Liver (tissue), 8 donors: ENCODE measurements at regions not wholly inside any gene's neighbourhood (a gene's known extent, or its start where the extent isn't known, plus 50 kb on each side); places are given as distances from the start of the nearest gene placed in this dataset.

Experiments
- DNase-seq: peaks from one replicate; pipeline ENCODE4 v3.0.0-alpha.2; 2017; ENCODE audit warnings: low spot score
- H3K27ac ChIP-seq, 2 donors: one replicate each; pipeline ENCODE4 v1.7.0; 2013; ENCODE audit warnings: inconsistent platforms in 2 of 2, low read length in 2 of 2, control low read depth in 1 of 2, low read depth in 1 of 2, mild to moderate bottlenecking in 1 of 2
- H3K27me3 ChIP-seq, 4 donors: one replicate each; pipeline versions ENCODE4 v1.6.1 to v1.7.0; 2013; ENCODE audit warnings: low read length in 3 of 4, inconsistent platforms in 1 of 4, mild to moderate bottlenecking in 1 of 4, moderate library complexity in 1 of 4; ENCODE audit not compliant: control insufficient read depth in 4 of 4, insufficient read depth in 4 of 4
- H3K36me3 ChIP-seq, 4 donors: one replicate each; pipeline versions ENCODE4 v1.6.1 to v1.7.0; 2013; ENCODE audit warnings: low read length in 3 of 4, mild to moderate bottlenecking in 3 of 4, low read depth in 1 of 4, moderate library complexity in 1 of 4; ENCODE audit not compliant: control insufficient read depth in 4 of 4, insufficient read depth in 3 of 4
- H3K4me1 ChIP-seq, 4 donors: one replicate each; pipeline versions ENCODE4 v1.6.1 to v1.7.0; 2013; ENCODE audit warnings: low read length in 3 of 4, mild to moderate bottlenecking in 3 of 4, moderate library complexity in 1 of 4; ENCODE audit not compliant: control insufficient read depth in 4 of 4, insufficient read depth in 4 of 4
- H3K4me3 ChIP-seq, 3 donors: one replicate each; pipeline versions ENCODE4 v1.6.1 to v1.7.0; 2013; ENCODE audit warnings: low read length in 3 of 3, control low read depth in 1 of 3, low read depth in 1 of 3, mild to moderate bottlenecking in 1 of 3
- H3K9ac ChIP-seq, 2 donors: one replicate each; pipeline ENCODE4 v1.7.0; 2013; ENCODE audit warnings: low read length in 2 of 2, mild to moderate bottlenecking in 2 of 2, moderate library complexity in 2 of 2, control low read depth in 1 of 2, low read depth in 1 of 2
- H3K9me3 ChIP-seq, 4 donors: one replicate each; pipeline versions ENCODE4 v1.6.1 to v1.7.0; 2013; ENCODE audit warnings: low read length in 3 of 4; ENCODE audit not compliant: control insufficient read depth in 4 of 4
- EGR1 ChIP-seq, 2 donors: IDR thresholded peaks; 2 replicates each; pipeline ENCODE4 v1.6.1; 2016 to 2018; ENCODE audit warnings: antibody characterized with exemption in 2 of 2, low read depth in 2 of 2
- FOXA1 ChIP-seq: IDR thresholded peaks from 2 replicates; pipeline ENCODE4 v1.6.1; 2016; ENCODE audit warnings: antibody characterized with exemption
- FOXA2 ChIP-seq: IDR thresholded peaks from 2 replicates; pipeline ENCODE4 v1.6.1; 2016; ENCODE audit warnings: antibody characterized with exemption
- GABPA ChIP-seq, 2 donors: IDR thresholded peaks in 1 of 2; conservative IDR thresholded peaks in 1 of 2; 2 replicates each; pipeline ENCODE4 v1.6.1; 2016; ENCODE audit warnings: antibody characterized with exemption in 2 of 2, mild to moderate bottlenecking in 1 of 2, moderate library complexity in 1 of 2
- JUND ChIP-seq, 2 donors: IDR thresholded peaks; 2 replicates each; pipeline ENCODE4 v1.6.1; 2016; ENCODE audit warnings: antibody characterized with exemption in 2 of 2
- RAD21 ChIP-seq, 2 donors: IDR thresholded peaks; 2 replicates each; pipeline ENCODE4 v1.6.1; 2016; ENCODE audit warnings: antibody characterized with exemption in 2 of 2, mild to moderate bottlenecking in 2 of 2
- RXRA ChIP-seq, 2 donors: IDR thresholded peaks; 2 replicates each; pipeline ENCODE4 v1.6.1; 2017 to 2018; ENCODE audit warnings: antibody characterized with exemption in 2 of 2, mild to moderate bottlenecking in 1 of 2
- SP1 ChIP-seq: IDR thresholded peaks from 2 replicates; pipeline ENCODE4 v1.6.1; 2018; ENCODE audit warnings: antibody characterized with exemption, mild to moderate bottlenecking
- TAF1 ChIP-seq: conservative IDR thresholded peaks from 2 replicates; pipeline ENCODE4 v1.6.1; 2016; ENCODE audit warnings: antibody characterized with exemption, mild to moderate bottlenecking
- YY1 ChIP-seq: IDR thresholded peaks from 2 replicates; pipeline ENCODE4 v1.6.1; 2016; ENCODE audit warnings: antibody characterized with exemption, mild to moderate bottlenecking
- WGBS: extraction: QIAGEN DNeasy Blood & Tissue Kit; methylation state at CpG from one replicate; pipeline ENCODE4 v1.1.7; 2013; 5-methylcytosine and 5-hydroxymethylcytosine counted together
- TF ChIP-seq, protein P1 (sequence below): fragments of 150-350 bp; IDR thresholded peaks from 2 replicates; pipeline ENCODE4 v1.5.1; 2017; ENCODE audit warnings: improper control_type of control experiment, low read depth, low read length; ENCODE audit not compliant: missing input control
- TF ChIP-seq, protein P2 (sequence below): IDR thresholded peaks from 2 replicates; pipeline ENCODE4 v1.6.1; 2016; ENCODE audit warnings: antibody characterized with exemption
- TF ChIP-seq, protein P3 (sequence below): IDR thresholded peaks from 2 replicates; pipeline ENCODE4 v1.6.1; 2016; ENCODE audit warnings: antibody characterized with exemption
- TF ChIP-seq, protein P4 (sequence below): IDR thresholded peaks from 2 replicates; pipeline ENCODE4 v1.6.1; 2016; ENCODE audit warnings: antibody characterized with exemption, mild to moderate bottlenecking
- TF ChIP-seq, protein P5 (sequence below): IDR thresholded peaks from 2 replicates; pipeline ENCODE4 v1.6.1; 2016; ENCODE audit warnings: antibody characterized with exemption
- donor health status: healthy.
- donor health status: healthy.
- donor health status: healthy.
- donor health status: healthy.
- donor health status: healthy.

DNA sequence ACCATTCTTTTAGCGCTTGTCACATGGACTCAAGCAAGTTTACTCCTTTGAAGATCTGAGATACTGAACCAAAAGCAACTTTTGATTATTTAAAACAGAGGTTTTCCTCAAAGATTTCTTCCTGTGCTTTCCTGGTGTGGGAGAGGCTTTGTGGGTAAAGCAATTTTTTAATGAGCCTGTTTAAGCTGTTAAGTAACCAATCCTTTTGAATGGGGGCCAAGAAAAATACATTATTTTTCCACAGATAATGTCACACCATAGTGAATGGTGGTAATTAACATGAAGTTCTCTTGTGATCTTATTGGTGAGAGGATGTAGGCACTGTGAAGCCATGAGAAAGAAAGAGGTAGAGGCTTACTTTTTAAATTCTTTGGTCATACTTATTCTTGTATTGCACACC lies 55.8 kb upstream of the OBI1 start:
- TF ChIP-seq GABPA (IDR thresholded peaks at IDR 0.05 in 1 of 2, conservative IDR thresholded peaks at IDR 0.05 in 1 of 2) (no peak), SP1 (no peak), FOXA2 (no peak), RXRA (IDR thresholded peaks at IDR 0.05) (no peak), YY1 (no peak), JUND (IDR thresholded peaks at IDR 0.05) (no peak), RAD21 (IDR thresholded peaks at IDR 0.05) (no peak), EGR1 (IDR thresholded peaks at IDR 0.05; ENCODE audit: low read depth in 2 of 2) (no peak), FOXA1 (no peak)
- TF ChIP-seq, protein P1, sequence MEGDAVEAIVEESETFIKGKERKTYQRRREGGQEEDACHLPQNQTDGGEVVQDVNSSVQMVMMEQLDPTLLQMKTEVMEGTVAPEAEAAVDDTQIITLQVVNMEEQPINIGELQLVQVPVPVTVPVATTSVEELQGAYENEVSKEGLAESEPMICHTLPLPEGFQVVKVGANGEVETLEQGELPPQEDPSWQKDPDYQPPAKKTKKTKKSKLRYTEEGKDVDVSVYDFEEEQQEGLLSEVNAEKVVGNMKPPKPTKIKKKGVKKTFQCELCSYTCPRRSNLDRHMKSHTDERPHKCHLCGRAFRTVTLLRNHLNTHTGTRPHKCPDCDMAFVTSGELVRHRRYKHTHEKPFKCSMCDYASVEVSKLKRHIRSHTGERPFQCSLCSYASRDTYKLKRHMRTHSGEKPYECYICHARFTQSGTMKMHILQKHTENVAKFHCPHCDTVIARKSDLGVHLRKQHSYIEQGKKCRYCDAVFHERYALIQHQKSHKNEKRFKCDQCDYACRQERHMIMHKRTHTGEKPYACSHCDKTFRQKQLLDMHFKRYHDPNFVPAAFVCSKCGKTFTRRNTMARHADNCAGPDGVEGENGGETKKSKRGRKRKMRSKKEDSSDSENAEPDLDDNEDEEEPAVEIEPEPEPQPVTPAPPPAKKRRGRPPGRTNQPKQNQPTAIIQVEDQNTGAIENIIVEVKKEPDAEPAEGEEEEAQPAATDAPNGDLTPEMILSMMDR = no peak
- TF ChIP-seq, protein P2, sequence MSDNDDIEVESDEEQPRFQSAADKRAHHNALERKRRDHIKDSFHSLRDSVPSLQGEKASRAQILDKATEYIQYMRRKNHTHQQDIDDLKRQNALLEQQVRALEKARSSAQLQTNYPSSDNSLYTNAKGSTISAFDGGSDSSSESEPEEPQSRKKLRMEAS = no peak
- TF ChIP-seq, protein P3, sequence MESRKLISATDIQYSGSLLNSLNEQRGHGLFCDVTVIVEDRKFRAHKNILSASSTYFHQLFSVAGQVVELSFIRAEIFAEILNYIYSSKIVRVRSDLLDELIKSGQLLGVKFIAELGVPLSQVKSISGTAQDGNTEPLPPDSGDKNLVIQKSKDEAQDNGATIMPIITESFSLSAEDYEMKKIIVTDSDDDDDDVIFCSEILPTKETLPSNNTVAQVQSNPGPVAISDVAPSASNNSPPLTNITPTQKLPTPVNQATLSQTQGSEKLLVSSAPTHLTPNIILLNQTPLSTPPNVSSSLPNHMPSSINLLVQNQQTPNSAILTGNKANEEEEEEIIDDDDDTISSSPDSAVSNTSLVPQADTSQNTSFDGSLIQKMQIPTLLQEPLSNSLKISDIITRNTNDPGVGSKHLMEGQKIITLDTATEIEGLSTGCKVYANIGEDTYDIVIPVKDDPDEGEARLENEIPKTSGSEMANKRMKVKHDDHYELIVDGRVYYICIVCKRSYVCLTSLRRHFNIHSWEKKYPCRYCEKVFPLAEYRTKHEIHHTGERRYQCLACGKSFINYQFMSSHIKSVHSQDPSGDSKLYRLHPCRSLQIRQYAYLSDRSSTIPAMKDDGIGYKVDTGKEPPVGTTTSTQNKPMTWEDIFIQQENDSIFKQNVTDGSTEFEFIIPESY = no peak
- TF ChIP-seq, protein P4, sequence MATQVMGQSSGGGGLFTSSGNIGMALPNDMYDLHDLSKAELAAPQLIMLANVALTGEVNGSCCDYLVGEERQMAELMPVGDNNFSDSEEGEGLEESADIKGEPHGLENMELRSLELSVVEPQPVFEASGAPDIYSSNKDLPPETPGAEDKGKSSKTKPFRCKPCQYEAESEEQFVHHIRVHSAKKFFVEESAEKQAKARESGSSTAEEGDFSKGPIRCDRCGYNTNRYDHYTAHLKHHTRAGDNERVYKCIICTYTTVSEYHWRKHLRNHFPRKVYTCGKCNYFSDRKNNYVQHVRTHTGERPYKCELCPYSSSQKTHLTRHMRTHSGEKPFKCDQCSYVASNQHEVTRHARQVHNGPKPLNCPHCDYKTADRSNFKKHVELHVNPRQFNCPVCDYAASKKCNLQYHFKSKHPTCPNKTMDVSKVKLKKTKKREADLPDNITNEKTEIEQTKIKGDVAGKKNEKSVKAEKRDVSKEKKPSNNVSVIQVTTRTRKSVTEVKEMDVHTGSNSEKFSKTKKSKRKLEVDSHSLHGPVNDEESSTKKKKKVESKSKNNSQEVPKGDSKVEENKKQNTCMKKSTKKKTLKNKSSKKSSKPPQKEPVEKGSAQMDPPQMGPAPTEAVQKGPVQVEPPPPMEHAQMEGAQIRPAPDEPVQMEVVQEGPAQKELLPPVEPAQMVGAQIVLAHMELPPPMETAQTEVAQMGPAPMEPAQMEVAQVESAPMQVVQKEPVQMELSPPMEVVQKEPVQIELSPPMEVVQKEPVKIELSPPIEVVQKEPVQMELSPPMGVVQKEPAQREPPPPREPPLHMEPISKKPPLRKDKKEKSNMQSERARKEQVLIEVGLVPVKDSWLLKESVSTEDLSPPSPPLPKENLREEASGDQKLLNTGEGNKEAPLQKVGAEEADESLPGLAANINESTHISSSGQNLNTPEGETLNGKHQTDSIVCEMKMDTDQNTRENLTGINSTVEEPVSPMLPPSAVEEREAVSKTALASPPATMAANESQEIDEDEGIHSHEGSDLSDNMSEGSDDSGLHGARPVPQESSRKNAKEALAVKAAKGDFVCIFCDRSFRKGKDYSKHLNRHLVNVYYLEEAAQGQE = no peak
- Histone ChIP-seq H3K9me3 (no peaks in the 10 kb centered on the region), H3K36me3 (no peaks in the 10 kb centered on the region), H3K4me1 (no peaks in the 10 kb centered on the region), H3K4me3 (no peak overlapping the region), H3K27ac (no peak overlapping the region), H3K27me3 (peaks cover 0 to 4% (median 0%) of the 10 kb centered on the region in 4 donors), H3K9ac (no peak overlapping the region)
- DNase-seq = no peak
- 93% methylated on average over 1 of the region's 1 CpG for WGBS

DNA sequence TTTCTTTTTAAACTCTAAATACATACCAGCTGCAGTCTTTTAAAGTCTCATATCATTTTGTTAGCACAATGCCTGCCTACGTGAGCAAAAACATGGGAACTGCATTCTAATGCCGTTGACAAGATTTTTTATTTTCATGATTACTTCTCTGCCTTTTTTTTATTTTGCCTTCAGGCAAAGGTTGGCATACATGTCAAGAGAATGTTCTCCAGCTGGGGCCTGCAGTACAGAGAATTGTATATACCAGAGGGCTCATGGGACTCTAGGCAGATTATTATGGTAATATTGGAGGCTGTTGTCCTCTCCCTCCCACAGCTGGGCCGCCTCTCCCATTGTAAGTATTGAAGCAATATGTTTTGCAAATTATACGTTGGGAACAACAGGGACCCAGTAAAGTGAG lies 53.9 kb upstream of the OBI1 start:
- Histone ChIP-seq H3K9me3 (no peaks in the 10 kb centered on the region), H3K9ac (no peak overlapping the region), H3K4me1 (no peaks in the 10 kb centered on the region), H3K27me3 (peaks cover 0 to 6% (median under 1%) of the 10 kb centered on the region in 4 donors), H3K36me3 (no peaks in the 10 kb centered on the region), H3K27ac (no peak overlapping the region), H3K4me3 (no peak overlapping the region)
- DNase-seq = no peak
- 73% methylated on average over 4 of the region's 4 CpGs for WGBS
- TF ChIP-seq JUND (IDR thresholded peaks at IDR 0.05) (no peak), RAD21 (IDR thresholded peaks at IDR 0.05) (no peak), TAF1 (no peak)
- TF ChIP-seq, protein P5, sequence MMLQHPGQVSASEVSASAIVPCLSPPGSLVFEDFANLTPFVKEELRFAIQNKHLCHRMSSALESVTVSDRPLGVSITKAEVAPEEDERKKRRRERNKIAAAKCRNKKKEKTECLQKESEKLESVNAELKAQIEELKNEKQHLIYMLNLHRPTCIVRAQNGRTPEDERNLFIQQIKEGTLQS = no peak
- TF ChIP-seq, protein P1 = no peak
